Skeletal muscle tissue (tissue), 3 donors: ENCODE measurements at regions not wholly inside any gene's neighbourhood (a gene's known extent, or its start where the extent isn't known, plus 50 kb on each side); places are given as distances from the start of the nearest gene placed in this dataset.

ENCODE experiments used
- H3K27ac ChIP-seq: one replicate; pipeline ENCODE4 v1.7.0; 2013; ENCODE audit warnings: mild to moderate bottlenecking, low read depth, low read length, inconsistent platforms
- H3K27me3 ChIP-seq, 3 donors: one replicate each; pipeline ENCODE4 v1.7.0; 2013; ENCODE audit warnings: low read length in 3 of 3; ENCODE audit not compliant: control insufficient read depth in 3 of 3, insufficient read depth in 3 of 3
- H3K36me3 ChIP-seq, 3 donors: one replicate each; pipeline ENCODE4 v1.7.0; 2013; ENCODE audit warnings: low read length in 3 of 3; ENCODE audit not compliant: control insufficient read depth in 3 of 3, insufficient read depth in 3 of 3
- H3K4me1 ChIP-seq, 3 donors: one replicate each; pipeline ENCODE4 v1.7.0; 2013; ENCODE audit warnings: low read length in 3 of 3, mild to moderate bottlenecking in 3 of 3; ENCODE audit not compliant: control insufficient read depth in 3 of 3, insufficient read depth in 3 of 3
- H3K4me3 ChIP-seq, 3 donors: one replicate each; pipeline ENCODE4 v1.7.0; 2013; ENCODE audit warnings: low read length in 3 of 3
- H3K9ac ChIP-seq, 3 donors: one replicate each; pipeline ENCODE4 v1.7.0; 2013; ENCODE audit warnings: low read length in 3 of 3, mild to moderate bottlenecking in 3 of 3, moderate library complexity in 2 of 3, low read depth in 1 of 3
- H3K9me3 ChIP-seq, 3 donors: one replicate each; pipeline ENCODE4 v1.7.0; 2013; ENCODE audit warnings: low read length in 3 of 3; ENCODE audit not compliant: control insufficient read depth in 3 of 3
- donor health status: Osteomylitis.

- Histone ChIP-seq H3K27ac (no peak overlapping the region), H3K4me1 (no peaks in the 10 kb centered on the region), H3K4me3 (no peak overlapping the region), H3K9me3 (no peaks in the 10 kb centered on the region), H3K27me3 (no peaks in the 10 kb centered on the region), H3K9ac (no peak overlapping the region), H3K36me3 (no peaks in the 10 kb centered on the region)
Measured at GRCh38 chr6:119620846-119621555, 271.4 kb upstream of the MAN1A1 start.

- no peaks in the 10 kb centered on the region for H3K27me3 ChIP-seq
- no peak overlapping the region for H3K9ac ChIP-seq
- H3K36me3 ChIP-seq, result no peaks in the 10 kb centered on the region
- H3K4me1 ChIP-seq, result no peaks in the 10 kb centered on the region
- H3K4me3 ChIP-seq, result no peak overlapping the region
- no peaks in the 10 kb centered on the region for H3K9me3 ChIP-seq
- H3K27ac ChIP-seq, result no peak overlapping the region
Measured at GRCh38 chr6:119614138-119614537, 264.6 kb upstream of the MAN1A1 start.

GRCh38 chr6:119612911-119613381, 263.4 kb upstream of the MAN1A1 start:
- Histone ChIP-seq H3K27ac (no peak overlapping the region), H3K9me3 (no peaks in the 10 kb centered on the region), H3K27me3 (no peaks in the 10 kb centered on the region), H3K36me3 (no peaks in the 10 kb centered on the region), H3K4me1 (no peaks in the 10 kb centered on the region), H3K4me3 (no peak overlapping the region), H3K9ac (no peak overlapping the region)

GRCh38 chr6:119612176-119612891, 262.8 kb upstream of the MAN1A1 start:
- H3K9me3 ChIP-seq, result no peaks in the 10 kb centered on the region
- no peak overlapping the region for H3K9ac ChIP-seq
- H3K4me1 ChIP-seq, result no peaks in the 10 kb centered on the region
- no peak overlapping the region for H3K27ac ChIP-seq
- no peak overlapping the region for H3K4me3 ChIP-seq
- no peaks in the 10 kb centered on the region for H3K27me3 ChIP-seq
- H3K36me3 ChIP-seq, result no peaks in the 10 kb centered on the region

GRCh38 chr6:119610754-119611153, 261.2 kb upstream of the MAN1A1 start:
- Histone ChIP-seq H3K27ac (no peak overlapping the region), H3K4me3 (no peak overlapping the region), H3K36me3 (no peaks in the 10 kb centered on the region), H3K27me3 (no peaks in the 10 kb centered on the region), H3K9me3 (no peaks in the 10 kb centered on the region), H3K4me1 (no peaks in the 10 kb centered on the region), H3K9ac (no peak overlapping the region)

GRCh38 chr6:119610265-119610664, 260.7 kb upstream of the MAN1A1 start:
- no peaks in the 10 kb centered on the region for H3K36me3 ChIP-seq
- H3K9ac ChIP-seq, result no peak overlapping the region

GRCh38 chr6:119609865-119610264, 260.3 kb upstream of the MAN1A1 start:
- no peak overlapping the region for H3K27ac ChIP-seq
- H3K36me3 ChIP-seq, result no peaks in the 10 kb centered on the region
- no peaks in the 10 kb centered on the region for H3K27me3 ChIP-seq
- H3K4me1 ChIP-seq, result no peaks in the 10 kb centered on the region
- H3K9ac ChIP-seq, result no peak overlapping the region
- H3K4me3 ChIP-seq, result no peak overlapping the region
- no peaks in the 10 kb centered on the region for H3K9me3 ChIP-seq

More at GRCh38 chr6:119610265-119610664, 260.7 kb upstream of the MAN1A1 start:
- Histone ChIP-seq H3K4me3 (no peak overlapping the region), H3K27me3 (no peaks in the 10 kb centered on the region), H3K9me3 (no peaks in the 10 kb centered on the region), H3K27ac (no peak overlapping the region), H3K4me1 (no peaks in the 10 kb centered on the region)

- Histone ChIP-seq H3K4me1 (no peaks in the 10 kb centered on the region), H3K27ac (no peak overlapping the region), H3K9me3 (no peaks in the 10 kb centered on the region), H3K4me3 (no peak overlapping the region), H3K36me3 (no peaks in the 10 kb centered on the region), H3K9ac (no peak overlapping the region), H3K27me3 (no peaks in the 10 kb centered on the region)
Measured at GRCh38 chr6:119608994-119609393, 259.4 kb upstream of the MAN1A1 start.

GRCh38 chr6:119604124-119604523, 254.6 kb upstream of the MAN1A1 start:
- no peaks in the 10 kb centered on the region for H3K27me3 ChIP-seq
- H3K27ac ChIP-seq, result no peak overlapping the region
- H3K9ac ChIP-seq, result no peak overlapping the region
- H3K36me3 ChIP-seq, result no peaks in the 10 kb centered on the region
- no peaks in the 10 kb centered on the region for H3K4me1 ChIP-seq
- no peak overlapping the region for H3K4me3 ChIP-seq
- no peaks in the 10 kb centered on the region for H3K9me3 ChIP-seq

GRCh38 chr6:119603501-119603900, 253.9 kb upstream of the MAN1A1 start:
- Histone ChIP-seq H3K4me1 (no peaks in the 10 kb centered on the region), H3K4me3 (no peak overlapping the region), H3K9ac (no peak overlapping the region), H3K9me3 (no peaks in the 10 kb centered on the region), H3K27me3 (no peaks in the 10 kb centered on the region), H3K27ac (no peak overlapping the region), H3K36me3 (no peaks in the 10 kb centered on the region)
